GM12864 (cell line): ENCODE measurements at regions not wholly inside any gene's neighbourhood (a gene's known extent, or its start where the extent isn't known, plus 50 kb on each side); places are given as distances from the start of the nearest gene placed in this dataset.
"Not testable (repeated sequence)": the region's sequence is repeated elsewhere in the genome, so short reads cannot be mapped to it uniquely, and the experiment has no call there.

Experiments used
- DNase-seq: peaks from one replicate; pipeline ENCODE4 v3.0.0-alpha.2; 2011; ENCODE audit warnings: low read depth
- H3K4me3 ChIP-seq: 2 replicates; pipeline ENCODE4 v1.5.1; 2011; ENCODE audit warnings: mild to moderate bottlenecking, low read depth, low read length, control low read depth
- TF ChIP-seq, protein P1 (sequence below): IDR thresholded peaks from 2 replicates; pipeline ENCODE4 v1.5.1; 2011; ENCODE audit warnings: low read depth, mild to moderate bottlenecking, moderate library complexity, low read length, control low read depth, inconsistent platforms; ENCODE audit errors: missing control alignments

DNA sequence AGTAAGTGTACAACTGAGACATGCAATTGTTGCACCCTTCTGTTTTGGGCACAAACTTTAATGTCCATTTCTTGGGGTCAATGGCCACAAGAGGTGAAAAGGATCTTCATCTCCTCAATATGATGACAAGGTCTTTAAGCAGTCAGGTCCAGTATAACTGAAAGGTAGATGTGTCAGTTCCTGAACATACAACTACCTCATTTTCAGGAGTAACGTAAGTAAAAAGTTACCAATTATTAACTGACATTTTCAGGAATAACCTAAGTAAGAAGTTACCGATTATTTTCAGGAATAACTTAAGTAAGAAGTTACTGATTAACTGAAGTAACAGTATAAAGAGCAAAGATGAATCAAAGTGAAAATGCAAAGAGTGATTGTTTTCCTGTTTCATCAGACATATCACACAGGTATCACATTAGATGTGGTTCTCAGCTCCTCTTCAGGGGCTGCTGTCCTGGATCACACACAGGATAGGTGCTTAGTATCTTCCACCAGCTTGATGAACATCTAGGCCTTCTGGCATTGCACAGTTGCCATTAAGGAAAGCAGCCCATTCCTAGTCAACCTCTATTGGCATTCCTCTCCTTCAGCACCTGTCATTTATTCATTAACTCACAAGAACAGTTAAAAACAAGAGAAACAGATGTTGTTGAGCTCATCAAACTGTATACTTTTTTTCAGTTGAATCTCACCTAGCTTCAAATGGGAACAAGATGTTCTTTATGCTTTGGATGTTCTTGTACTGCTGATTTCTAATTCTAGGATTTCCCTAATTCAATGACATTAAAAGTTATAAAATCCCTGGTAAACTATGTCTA, 200.0 kb downstream of the FOXG1 start:
- no peak overlapping the region for H3K4me3 ChIP-seq
- no peak for DNase-seq
- TF ChIP-seq, protein P1, sequence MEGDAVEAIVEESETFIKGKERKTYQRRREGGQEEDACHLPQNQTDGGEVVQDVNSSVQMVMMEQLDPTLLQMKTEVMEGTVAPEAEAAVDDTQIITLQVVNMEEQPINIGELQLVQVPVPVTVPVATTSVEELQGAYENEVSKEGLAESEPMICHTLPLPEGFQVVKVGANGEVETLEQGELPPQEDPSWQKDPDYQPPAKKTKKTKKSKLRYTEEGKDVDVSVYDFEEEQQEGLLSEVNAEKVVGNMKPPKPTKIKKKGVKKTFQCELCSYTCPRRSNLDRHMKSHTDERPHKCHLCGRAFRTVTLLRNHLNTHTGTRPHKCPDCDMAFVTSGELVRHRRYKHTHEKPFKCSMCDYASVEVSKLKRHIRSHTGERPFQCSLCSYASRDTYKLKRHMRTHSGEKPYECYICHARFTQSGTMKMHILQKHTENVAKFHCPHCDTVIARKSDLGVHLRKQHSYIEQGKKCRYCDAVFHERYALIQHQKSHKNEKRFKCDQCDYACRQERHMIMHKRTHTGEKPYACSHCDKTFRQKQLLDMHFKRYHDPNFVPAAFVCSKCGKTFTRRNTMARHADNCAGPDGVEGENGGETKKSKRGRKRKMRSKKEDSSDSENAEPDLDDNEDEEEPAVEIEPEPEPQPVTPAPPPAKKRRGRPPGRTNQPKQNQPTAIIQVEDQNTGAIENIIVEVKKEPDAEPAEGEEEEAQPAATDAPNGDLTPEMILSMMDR: no peak

DNA sequence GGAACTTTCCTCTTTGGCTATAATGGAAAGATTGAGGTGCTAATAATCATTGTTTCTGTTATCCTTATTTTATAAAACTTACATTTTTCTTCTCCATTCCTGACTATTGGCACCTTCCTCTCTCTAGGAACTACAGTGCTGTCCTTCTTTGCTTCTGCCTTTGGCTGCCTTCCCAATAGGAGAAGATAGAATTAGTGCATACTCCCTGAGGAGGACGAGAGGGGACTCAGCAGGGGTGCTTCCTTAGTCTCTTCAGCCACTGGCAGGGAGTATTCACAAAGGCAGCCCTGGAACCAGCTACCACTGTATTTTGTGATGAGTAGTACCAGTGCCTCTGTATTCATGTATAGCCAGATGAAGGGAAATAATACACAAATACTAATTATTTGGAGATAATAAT, 208.5 kb downstream of the FOXG1 start:
- TF ChIP-seq, protein P1: no peak
- DNase-seq: no peak
- no peak overlapping the region for H3K4me3 ChIP-seq

DNA sequence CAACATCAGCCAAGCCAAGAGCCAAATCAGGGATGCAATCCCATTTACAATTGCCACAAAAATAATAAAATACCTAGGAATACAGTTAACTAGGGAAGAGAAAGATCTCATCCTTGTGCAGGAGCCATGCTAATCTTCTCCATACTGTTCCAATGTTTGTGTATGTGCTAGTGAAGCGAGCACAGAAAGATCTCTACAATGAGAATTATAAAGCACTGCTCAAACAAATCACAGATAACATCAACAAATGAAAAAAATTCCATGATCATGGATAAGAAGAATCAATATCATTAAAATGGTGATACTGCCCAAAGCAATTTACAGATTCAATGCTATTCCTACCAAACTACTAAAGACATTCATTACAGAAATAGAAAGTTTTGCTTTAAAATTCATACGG, 215.6 kb downstream of the FOXG1 start:
- no peak for DNase-seq
- no peak overlapping the region for H3K4me3 ChIP-seq
- TF ChIP-seq, protein P1: no peak

DNA sequence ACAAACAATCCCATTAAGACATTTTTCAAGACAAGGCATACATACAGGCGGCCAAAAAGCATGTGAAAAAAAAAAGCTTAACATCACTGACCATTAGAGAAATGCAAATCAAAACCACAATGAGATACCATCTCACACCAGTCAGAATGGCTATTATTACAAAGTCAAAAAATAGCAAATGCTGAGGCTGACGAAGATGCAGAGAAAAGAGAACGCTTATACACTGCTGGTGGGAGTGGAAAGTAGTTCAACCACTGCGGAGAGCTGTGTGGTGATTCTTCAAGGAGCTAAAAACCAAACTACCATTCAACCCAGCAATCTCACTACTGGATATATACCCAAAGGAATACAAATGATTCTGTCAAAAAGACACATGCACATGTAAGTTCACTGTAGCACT, 216.7 kb downstream of the FOXG1 start:
- no peak overlapping the region for H3K4me3 ChIP-seq
- TF ChIP-seq, protein P1: no peak
- no peak for DNase-seq

DNA sequence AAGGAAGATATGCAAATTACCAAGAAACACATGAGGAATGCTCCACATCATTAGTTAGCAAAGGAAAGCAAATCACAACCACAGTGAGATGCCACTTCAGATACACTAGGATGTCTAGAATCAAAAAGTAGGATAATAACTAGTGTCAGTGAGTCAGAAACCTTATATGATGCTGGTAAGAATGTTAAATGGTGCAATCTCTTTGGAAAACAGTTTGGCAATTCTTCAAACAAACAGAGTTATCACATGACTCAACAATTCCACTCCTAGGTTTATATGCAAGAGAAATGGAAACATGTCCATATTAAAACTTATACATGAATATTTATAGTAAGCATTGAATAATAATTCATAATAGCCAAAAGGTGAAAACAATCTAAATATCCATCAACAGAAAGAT, 220.9 kb downstream of the FOXG1 start:
- no peak overlapping the region for H3K4me3 ChIP-seq
- TF ChIP-seq, protein P1: no peak
- no peak for DNase-seq

DNA sequence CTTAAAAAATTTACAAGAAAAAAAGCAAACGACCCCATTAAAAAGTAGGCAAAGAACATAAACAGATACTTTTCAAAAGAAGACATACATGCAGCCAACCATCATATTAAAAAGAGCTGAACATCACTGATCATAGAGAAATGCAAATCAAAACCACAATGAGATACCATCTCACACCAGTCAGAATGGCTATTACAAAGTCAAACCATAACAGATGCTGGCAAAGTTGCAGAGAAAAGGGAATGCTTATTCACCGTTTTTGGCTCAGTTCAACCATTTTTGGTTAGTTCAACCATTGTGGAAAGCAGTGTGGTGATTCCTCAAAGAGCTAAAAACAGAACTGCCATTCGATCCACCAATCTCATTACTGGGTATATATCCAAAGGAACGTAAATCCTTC, 230.6 kb downstream of the FOXG1 start:
- DNase-seq, H3K4me3 ChIP-seq: not testable (repeated sequence)

DNA sequence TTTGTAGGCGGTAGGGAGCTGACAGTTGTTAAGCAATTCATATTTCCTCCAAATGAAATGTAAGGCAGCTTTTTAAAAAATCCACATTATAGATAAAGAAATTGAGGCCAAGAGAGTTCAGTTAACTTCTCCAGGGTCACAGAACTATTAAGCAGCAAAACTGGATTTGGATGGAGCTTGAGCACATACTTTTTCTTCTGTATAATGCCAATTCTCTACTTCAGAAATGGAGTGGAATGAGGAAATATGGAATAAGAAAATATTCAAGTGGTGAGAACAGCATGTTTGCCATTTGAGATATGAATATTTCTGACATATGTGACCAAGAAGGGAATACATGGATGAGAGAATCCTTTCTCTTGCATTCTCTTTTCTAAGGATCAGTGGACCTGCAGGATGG, 233.1 kb downstream of the FOXG1 start:
- no peak overlapping the region for H3K4me3 ChIP-seq
- DNase-seq: no peak
- TF ChIP-seq, protein P1: no peak

DNA sequence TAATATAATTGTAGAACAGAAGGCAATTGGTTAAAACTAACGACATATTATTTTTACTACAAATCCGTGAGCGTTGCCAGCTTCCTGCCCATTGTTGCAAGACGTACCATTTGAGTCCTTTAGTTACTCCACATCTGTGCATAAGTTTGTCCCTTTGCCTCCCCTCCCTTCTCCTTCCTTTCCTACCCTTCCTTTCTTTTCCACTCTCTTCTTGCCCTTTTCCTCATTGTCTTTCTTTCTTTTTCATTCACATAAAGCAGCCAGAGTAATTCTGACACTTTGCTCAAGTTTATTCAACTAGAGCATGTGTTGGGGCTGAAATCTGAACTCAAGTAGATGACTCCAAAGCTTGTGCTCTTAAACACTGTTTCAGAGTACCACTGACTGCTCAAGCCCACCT, 239.1 kb downstream of the FOXG1 start:
- H3K4me3 ChIP-seq: no peak overlapping the region
- DNase-seq: no peak
- TF ChIP-seq, protein P1: no peak
